HS-5 (cell line): ENCODE measurements at regions not wholly inside any gene's neighbourhood (a gene's known extent, or its start where the extent isn't known, plus 50 kb on each side); places are given as distances from the start of the nearest gene placed in this dataset.
"Not testable (repeated sequence)": the region's sequence is repeated elsewhere in the genome, so short reads cannot be mapped to it uniquely, and the experiment has no call there.

ENCODE experiments used
- DNase-seq: peaks from one replicate; pipeline ENCODE4 v3.0.0-alpha.2; 2012; ENCODE audit warnings: low read depth

GRCh38 chr6:145068577-145068976, 666.7 kb downstream of the EPM2A start:
- DNase-seq: no peak

GRCh38 chr6:145069966-145070365, 665.4 kb downstream of the EPM2A start:
- no peak for DNase-seq

- DNase-seq: peak; percentile 45
Observed at GRCh38 chr6:145070791-145071190, 664.5 kb downstream of the EPM2A start.

- DNase-seq: peak; percentile 71
Observed at GRCh38 chr6:145071836-145072235, 663.5 kb downstream of the EPM2A start.

GRCh38 chr6:145073811-145074210, 661.5 kb downstream of the EPM2A start:
- no peak for DNase-seq

GRCh38 chr6:145074805-145075204, 660.5 kb downstream of the EPM2A start:
- no peak for DNase-seq

- DNase-seq: no peak
Observed at GRCh38 chr6:145075425-145075824, 659.9 kb downstream of the EPM2A start.

- no peak for DNase-seq
Observed at GRCh38 chr6:145076115-145076841, 659.0 kb downstream of the EPM2A start.

GRCh38 chr6:145077382-145077781, 657.9 kb downstream of the EPM2A start:
- DNase-seq: no peak

GRCh38 chr6:145080651-145081050, 654.7 kb downstream of the EPM2A start:
- no peak for DNase-seq

GRCh38 chr6:145081677-145082076, 653.6 kb downstream of the EPM2A start:
- DNase-seq: no peak

- DNase-seq: no peak
Observed at GRCh38 chr6:145082359-145082758, 653.0 kb downstream of the EPM2A start.

- DNase-seq: no peak
Observed at GRCh38 chr6:145086197-145086596, 649.1 kb downstream of the EPM2A start.

- DNase-seq: no peak
Observed at GRCh38 chr6:145087034-145087433, 648.3 kb downstream of the EPM2A start.

GRCh38 chr6:145090801-145091585, 644.3 kb downstream of the EPM2A start:
- DNase-seq: no peak

GRCh38 chr6:145091586-145092142, 643.7 kb downstream of the EPM2A start:
- DNase-seq: no peak

- no peak for DNase-seq
Observed at GRCh38 chr6:145092554-145092953, 642.8 kb downstream of the EPM2A start.

GRCh38 chr6:145093226-145093625, 642.1 kb downstream of the EPM2A start:
- DNase-seq: no peak

GRCh38 chr6:145096846-145097245, 638.5 kb downstream of the EPM2A start:
- no peak for DNase-seq

- DNase-seq: not testable (repeated sequence)
Observed at GRCh38 chr6:145098127-145098526, 637.2 kb downstream of the EPM2A start.

GRCh38 chr6:145099713-145100112, 635.6 kb downstream of the EPM2A start:
- DNase-seq: no peak

- no peak for DNase-seq
Observed at GRCh38 chr6:145110109-145110508, 625.2 kb downstream of the EPM2A start.

GRCh38 chr6:145111407-145111806, 623.9 kb downstream of the EPM2A start:
- DNase-seq: not testable (repeated sequence)
